GM20431 (cell line): ENCODE measurements at regions not wholly inside any gene's neighbourhood (a gene's known extent, or its start where the extent isn't known, plus 50 kb on each side); places are given as distances from the start of the nearest gene placed in this dataset.

Source experiments
- in situ Hi-C: fragments of 300-500 bp; cut with MseI, MboI; formaldehyde crosslinking; loops from one replicate; pipeline ENCODE4 v1.15.0; 2020; ENCODE audit warnings: low sequenced_read_pairs; ENCODE audit not compliant: unreplicated experiment

DNA sequence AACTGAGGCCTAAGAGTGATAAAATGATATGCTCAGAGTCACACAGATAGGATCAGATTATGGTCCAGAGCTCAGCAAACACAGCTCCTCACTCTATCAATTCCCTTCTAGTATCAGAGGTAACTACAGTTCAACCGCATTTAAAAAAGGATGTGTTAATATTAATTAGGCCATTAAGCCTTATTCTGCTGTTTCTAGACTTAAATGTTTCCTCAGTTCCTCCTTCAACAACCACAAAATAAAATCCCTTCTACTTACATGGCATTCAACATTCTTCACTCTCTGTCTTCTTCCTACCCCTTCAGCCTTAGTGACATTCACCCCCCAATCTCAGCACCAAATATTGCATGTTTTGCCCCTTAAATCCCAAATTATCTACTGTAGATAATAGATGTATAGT is 254.9 kb downstream of the PLPP3 start:
- in situ Hi-C loops: no loop called here

DNA sequence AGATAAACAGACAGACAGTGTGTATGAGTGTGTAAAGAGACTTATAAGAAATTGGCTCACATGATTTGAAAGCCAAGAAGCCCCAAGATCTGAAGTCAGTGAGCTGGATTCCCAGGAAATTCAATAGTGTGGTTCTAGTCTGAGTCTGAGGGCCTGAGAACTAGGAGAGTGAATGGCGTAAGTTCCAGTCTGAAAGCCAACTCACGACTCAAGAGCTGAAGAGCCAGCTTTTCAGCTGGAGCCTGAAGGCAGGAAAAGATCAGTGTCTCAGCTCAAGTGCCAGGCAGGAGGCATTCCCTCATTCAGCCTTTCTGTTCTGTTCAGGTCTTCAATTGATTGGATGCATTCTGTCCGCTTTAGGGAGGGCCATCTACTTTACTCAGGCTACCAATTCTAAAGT is 257.2 kb downstream of the PLPP3 start:
- in situ Hi-C loops: no loop called here

DNA sequence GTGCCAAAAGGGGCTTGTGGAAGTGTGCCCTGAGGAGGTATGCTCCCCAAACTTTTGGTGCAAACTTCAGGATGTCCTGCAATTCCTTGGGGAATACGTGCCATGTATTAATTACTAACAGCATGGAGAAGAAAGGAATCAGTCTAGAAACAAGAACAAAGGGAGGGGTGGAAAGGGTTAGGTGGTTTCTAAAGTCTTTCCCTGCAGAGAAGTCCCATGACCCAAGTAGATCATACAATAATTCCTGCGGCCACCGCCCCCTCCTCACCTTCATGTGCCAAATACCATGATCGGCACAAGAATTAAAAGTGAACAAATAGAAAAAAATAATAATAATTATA is 258.2 kb downstream of the PLPP3 start:
- in situ Hi-C loops: no loop called here

DNA sequence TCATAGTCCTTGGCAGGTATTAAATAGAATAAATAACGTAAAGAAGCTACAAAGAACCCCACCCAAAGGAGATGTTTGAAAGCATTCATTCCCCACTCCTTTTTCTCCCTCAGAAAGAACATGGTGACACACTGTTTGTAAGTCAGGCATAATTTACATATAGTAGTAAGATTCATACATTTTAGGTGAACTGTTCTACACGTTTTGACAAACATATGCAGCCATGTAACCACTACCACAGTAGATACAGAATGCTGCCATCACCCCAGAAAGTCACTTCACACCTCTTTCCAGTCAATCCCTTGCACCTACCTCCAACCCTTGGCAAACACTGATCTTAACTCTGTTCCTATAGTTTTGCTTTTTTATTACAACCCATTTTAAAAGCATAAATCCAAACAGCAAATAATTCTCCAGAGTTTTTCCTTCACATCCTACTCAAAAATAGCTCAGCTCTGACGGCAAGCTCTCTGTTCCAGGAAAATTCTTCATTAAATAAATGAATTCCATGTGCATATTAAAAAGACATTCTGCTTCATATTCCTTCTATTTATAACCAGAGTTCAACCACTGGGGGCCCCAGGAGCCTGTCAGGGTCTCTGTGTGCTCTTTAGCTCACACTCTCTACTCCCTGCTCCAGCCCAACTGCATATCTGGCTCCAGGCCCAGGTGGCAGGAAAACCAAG is 258.8 kb downstream of the PLPP3 start:
- in situ Hi-C loops: no loop called here

DNA sequence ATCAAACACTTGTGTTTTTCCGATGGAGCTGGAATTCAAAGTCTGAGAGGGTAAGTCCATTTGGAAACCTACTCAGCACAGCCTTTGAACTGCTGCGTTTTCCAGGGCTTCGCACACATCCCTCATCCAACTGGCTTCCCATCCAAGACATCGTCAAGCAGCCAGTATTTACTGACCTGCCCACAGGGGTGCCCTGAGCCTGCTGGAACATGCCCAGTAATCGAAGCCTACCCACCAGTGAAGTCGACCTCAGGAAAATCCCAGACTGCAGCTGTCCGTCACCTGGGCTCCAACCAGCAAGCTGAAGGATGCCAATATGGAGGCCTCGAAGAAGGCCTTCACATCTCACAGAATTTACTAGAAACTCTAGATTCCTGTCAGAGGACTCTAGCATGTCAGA is 261.6 kb downstream of the PLPP3 start:
- in situ Hi-C loops: no loop called here

DNA sequence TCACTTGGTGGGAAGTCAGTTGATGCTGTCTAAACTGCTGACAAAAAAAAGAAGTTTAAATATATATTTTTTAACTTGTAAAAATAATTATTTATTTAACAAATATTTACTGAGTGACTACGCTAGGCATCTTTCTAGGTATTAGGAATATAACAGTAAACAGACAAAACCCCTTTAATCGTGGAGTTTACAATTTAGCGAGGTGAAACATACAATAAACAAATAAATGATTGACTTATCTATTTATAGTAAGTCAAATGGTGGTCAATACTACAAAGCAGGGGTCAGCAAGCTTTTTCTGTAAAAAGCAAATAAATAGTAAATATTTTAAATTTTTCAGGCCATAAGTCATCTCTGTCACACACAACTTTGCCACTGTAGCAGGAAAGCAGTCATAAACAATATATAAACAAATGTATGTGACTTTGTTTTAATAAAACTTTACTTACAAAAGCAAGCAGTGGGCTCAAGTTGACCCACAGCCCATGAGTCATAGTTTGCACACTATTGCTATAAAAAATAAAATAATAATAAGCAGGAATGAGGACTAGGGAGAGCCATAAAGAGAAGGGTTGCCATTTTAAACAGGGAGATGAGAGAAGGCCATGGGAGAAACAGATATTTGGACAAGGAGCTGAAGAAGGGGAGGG is 263.9 kb downstream of the PLPP3 start:
- in situ Hi-C loops: no loop called here

DNA sequence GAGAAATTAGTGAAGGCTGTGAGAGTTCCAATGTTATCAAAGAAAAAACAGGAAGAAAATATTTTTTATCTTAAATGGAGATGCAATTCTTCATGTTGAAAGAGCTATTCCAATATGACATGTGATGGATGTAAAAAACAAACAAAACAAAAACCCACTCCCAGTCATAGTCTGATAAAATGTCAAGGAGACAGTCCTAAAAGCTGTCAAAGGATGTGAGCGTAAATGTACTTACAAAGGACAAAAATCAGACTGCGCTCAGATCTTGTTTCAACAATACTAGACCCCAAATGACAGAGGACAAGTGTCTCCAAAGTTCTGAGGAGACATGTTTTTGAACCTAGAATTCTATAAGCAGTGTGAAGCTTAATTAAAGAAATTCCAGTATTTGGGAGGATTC is 265.8 kb downstream of the PLPP3 start:
- in situ Hi-C loops: no loop called here

DNA sequence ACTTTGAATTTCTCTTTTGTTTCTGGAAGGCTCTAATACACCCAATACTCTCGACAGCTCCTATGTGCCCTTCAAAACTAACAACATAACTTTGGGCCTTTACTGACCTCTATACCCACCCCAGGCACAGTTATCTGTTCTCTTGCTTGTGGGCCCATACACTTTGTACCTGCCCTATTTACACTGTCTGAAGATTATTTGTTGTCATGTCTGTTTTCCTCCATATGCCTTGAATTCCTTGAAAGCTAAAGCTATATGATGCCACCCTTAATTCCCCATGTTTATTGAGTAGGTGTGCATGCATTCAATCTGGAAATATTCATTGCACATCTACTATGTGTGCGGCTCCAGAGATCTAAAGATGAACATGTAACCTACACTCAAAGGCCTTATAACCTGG is 267.6 kb downstream of the PLPP3 start:
- in situ Hi-C loops: no loop called here

DNA sequence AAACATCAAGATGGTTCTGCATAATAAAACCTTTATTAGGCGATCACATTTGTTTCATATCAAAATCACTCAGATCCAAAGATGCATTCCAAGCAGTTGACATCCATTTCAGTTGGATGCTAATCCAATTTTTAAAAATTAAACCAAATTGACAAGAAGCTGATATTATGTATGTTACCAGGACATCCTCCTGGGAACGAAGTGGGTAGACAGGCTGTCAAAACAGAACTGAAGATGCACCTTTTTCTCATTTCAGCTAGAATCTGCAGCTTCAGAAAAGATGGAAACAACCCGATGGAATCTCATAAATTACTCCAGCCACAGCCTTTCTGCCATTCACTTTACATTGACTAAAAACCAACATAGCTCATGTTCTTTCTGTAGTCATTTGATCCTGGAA is 268.4 kb downstream of the PLPP3 start:
- in situ Hi-C loops: no loop called here

DNA sequence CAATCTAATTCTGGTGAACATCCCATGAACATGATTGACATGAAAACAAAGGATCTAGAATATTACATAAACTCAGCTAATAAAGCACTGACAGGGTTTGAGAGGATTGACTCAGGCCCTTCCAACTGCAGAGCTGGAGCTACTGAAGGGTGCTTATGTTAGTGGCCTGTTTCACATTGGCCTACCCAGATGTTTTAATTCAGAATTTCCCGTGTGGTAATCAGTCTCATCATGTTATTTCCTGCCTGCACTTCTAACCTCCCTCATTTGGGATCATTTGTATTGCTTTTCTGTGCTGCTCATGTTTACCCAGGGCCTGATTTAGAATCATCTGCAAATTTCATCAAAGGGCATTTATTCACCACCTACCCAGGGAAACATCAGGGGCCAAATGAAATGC is 270.3 kb downstream of the PLPP3 start:
- in situ Hi-C loops: no loop called here

DNA sequence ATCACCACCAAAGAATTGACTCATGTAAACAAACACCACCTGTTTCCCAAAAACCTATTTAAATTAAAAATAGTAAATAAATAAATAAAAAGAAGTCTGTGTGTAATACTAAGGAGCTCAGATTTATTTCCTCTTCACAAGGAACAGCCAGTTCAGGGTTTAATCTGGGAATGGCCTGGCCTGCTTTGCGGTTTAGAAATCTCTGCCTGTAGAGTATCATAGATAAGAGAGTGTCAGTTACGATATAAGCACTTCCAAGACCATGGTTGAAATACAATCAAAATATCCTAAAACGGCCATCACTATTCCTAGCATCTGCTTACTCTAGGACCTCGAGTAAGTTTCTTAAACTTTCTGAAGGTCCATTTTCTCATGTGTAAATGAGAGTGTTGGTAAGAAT is 274.4 kb downstream of the PLPP3 start:
- in situ Hi-C loops: no loop called here

DNA sequence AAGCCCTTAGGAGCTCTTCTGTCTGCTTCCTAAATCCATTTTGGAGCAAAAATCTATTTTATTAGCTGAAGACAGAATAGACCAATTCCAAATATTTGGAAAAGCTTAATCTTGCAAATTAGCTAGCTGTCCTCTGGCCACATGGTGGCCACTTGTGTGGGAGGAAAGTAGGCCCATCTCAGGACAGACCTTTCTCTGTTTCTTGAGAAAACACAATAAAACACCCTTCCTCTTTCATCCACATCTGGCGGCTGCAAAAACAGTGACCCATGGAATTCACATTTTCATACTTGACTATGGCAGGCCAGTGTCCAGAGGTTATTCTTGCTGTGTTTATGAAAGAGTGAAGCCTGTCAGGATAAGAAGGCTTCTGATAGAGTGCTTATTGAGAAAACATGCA is 275.6 kb downstream of the PLPP3 start:
- in situ Hi-C loops: no loop called here

DNA sequence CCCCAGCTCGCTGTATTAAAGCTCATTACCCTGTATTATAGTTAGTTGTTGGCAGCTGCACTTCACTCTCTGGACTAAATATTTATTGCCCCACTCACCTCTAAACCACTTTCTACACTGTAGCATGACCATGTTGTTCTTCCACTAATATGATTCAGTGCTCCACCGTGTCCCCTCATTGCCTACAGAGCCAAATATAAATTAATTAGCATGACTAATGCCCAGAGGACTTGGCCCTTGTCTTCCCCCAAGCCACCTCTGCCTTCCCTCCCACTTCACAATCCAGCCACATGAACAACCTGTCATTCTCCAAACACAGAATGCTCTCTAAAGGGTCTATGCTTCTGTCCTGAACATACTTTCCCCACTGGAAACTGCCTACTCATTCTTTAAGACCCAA is 276.5 kb downstream of the PLPP3 start:
- in situ Hi-C loops: no loop called here

DNA sequence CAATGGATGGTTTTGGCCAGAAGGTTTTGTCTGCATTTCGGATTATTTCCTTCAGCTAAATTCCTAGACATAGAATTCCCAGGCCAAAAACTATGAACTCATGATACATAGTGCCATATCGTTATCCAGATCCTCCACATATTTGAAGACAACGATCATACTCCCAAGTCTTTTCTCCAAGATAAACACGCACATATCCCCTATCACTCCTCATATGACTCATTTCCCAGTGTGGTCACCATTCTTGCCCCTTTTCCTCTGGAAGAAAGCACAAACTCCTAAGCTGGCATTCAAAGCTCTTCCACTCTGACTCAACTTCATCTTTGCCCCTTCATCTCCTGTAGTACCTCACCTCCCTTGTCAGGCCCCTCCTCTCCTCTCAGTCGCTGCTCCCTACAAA is 277.6 kb downstream of the PLPP3 start:
- in situ Hi-C loops: no loop called here

DNA sequence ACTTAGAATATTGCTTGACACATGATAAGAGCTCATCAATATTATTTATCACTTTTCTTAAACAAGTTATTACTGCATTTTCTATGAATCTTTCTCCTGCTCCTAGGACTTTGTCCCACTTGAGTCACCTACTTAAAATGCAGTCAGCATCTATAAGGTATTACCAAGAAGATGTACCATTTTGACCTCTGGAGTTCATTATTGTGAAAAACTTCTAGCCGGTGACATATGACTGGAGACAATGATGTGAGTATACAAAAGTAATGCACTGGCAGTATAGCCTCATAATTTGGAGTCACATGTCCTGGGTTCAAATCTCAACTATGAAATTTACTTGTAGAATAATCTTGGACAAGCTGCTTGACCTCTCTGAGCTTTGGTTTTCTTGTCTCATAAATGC is 278.5 kb downstream of the PLPP3 start:
- in situ Hi-C loops: no loop called here

DNA sequence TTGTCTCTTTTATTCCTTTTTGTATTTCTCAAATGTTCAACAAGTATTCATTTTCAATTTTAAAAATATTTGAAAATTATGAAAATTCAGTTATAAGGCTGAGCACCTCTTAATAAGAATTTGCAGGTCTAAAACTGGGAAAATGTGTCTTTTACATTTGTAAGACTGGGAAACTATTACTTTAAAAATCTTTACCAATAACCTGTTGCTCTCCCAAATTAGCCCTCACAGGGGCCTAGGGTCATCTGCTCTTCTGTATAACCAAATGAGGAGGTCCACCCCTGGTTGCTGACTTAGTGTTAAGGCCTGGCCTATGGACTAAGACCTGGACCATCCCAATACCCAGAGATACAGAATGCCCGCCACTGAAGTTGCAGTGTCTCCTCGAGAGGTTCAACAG is 280.5 kb downstream of the PLPP3 start:
- in situ Hi-C loops: no loop called here

DNA sequence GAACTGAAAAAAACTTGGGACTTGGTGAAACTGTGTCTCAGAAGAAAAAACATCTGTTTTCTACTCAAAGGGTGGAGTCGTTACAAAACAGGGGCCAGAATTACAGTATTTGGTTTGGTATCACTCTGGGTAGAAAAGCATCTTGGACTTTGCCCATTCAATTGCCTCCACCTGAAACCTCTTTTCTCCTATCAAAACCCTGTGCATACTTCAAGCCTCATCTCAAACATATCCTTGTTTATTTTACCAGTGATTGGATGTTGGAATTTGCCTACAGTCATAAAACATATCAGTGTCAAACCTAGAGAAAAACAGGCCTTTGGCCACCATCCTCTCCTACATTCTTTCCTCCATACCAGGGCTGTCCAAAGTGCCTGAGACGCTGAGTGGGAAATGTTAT is 281.5 kb downstream of the PLPP3 start:
- in situ Hi-C loops: no loop called here

DNA sequence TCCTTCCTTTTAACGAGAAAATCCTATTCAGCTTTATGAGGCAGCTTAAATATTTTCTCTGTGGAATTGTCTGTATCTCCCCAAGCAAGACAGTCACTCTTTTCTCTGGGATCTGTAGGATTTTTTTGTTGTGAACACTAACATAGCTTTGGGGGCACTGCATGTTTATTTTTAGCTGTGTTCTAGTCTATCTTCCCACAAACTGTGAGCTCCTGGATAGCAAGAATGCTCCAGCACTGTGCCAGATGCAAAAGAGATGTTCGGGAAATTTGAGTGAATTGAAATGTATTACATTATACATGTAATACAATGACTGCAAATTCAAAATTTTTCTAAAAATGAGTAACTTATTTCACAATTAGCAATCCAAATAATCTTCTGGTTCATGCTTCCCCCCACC is 282.2 kb downstream of the PLPP3 start:
- in situ Hi-C loops: no loop called here

DNA sequence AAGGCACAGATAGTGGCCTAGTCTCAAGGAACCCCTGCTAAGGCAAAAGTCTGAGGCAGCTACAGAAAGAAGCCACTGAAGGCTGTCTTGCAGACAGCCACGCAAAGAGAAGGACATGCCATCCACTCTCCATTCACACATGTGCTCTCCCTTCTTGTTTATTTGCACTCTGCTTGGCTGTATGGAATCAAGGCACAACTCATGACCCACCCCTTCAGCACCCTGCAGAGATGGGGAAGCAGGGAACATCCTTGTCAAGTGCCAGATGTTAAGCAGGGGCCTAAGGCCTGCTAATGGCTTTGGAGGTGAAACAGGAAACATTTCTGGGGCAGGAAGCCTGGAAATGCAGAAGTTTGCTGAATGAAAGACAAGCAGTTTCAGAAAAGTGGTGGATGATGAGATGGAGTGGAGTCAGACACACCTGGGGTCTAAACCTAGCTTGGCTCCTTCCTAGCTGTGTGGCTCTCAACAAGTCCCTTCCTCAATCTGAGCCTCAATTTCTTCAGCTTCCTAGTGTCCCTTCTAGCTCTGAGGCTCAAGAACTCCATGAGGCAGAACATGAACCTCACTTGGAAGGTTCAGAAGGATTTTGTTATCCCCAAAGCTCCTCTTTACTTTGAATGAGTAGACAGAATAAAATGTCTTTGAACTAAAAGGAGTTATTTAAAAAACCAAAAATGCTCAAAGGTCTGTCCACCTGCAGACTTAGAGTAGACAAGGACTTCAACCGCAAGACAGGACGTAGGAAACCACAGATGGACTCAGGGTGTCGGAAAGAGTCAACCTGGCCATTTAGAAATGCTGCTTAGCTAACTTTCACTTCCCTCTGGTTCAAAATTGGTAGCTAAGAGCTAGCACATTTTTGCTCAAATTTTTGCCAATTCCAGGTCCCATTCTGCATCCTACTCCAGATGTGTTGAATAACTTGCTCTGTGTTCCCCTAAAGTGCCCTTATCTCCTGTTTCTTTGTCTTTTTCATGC is 283.1 kb downstream of the PLPP3 start:
- in situ Hi-C loops: no loop called here

DNA sequence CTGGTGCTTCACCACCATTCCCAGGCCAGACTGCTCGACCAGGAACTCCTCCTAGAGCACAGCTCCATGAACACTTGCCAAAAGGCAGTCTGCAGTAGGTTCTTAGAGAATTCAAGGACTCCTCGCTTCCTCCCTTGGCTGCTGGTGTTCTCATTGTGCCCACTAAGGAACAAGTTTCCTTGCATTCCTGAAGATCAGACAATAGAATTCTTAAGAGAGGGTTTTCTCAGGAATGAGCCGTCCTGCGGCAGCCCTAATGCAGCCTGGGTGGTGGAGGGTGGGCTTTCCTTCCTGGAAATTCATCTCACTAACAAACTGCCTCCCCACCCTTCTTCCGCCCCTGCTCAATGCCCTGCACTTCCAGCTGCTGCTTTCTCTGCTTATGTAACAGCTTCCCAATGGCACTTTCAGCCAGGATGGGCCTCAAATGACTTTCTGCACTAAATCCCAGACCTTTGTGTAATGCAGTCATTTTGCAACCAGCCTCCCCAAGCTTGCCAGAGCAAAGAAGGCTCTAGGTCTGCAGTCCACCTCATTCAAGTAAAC is 287.9 kb downstream of the PLPP3 start:
- in situ Hi-C loops: no loop called here

DNA sequence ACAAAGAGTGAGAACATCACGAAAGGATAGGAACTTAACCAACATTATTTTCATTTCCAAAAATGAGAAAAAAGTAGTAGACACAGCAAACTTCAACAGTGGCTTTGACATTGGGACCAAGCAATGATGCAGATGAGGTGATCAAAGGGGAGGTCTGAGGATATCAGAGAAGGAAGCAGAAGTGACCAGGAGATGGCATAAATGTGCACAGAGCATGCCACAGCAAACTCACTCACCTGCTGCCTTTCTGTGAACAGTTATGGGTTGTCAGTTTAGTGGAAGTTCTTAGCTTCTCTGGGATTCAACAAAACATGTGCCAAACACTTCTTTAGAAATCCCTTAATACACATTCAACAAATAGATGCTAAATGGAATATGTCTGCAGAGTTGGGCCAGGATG is 290.1 kb downstream of the PLPP3 start:
- in situ Hi-C loops: no loop called here
